SJSA1 (cell line): ENCODE measurements at regions not wholly inside any gene's neighbourhood (a gene's known extent, or its start where the extent isn't known, plus 50 kb on each side); places are given as distances from the start of the nearest gene placed in this dataset.

Experiments used
- DNase-seq, 2 experiments: peaks; one replicate each; pipeline ENCODE4 v3.0.0-alpha.2; 2015 to 2020; ENCODE audit warnings: low spot score in 2 of 2, low read depth in 1 of 2
- H3K27ac ChIP-seq: fragments of 250-450 bp; sonication (Bioruptor Pico); 2 replicates; pipeline ENCODE4 v1.5.1; 2020; ENCODE audit warnings: mild to moderate bottlenecking, moderate library complexity
- H3K27me3 ChIP-seq: fragments of 250-450 bp; sonication (Bioruptor Pico); replicated peaks from 2 replicates; pipeline ENCODE4 v1.5.1; 2020; ENCODE audit warnings: mild to moderate bottlenecking, moderate library complexity
- H3K36me3 ChIP-seq: fragments of 250-450 bp; sonication (Bioruptor Pico); 2 replicates; pipeline ENCODE4 v1.5.1; 2020; ENCODE audit warnings: mild to moderate bottlenecking
- H3K4me1 ChIP-seq: fragments of 250-450 bp; sonication (Bioruptor Pico); replicated peaks from 2 replicates; pipeline ENCODE4 v1.6.1; 2021; ENCODE audit warnings: mild to moderate bottlenecking
- H3K4me3 ChIP-seq: fragments of 250-450 bp; sonication (Bioruptor Pico); 2 replicates; pipeline ENCODE4 v1.5.1; 2020; ENCODE audit warnings: mild to moderate bottlenecking
- H3K9me3 ChIP-seq: fragments of 250-450 bp; sonication (Bioruptor Pico); replicated peaks from 2 replicates; pipeline ENCODE4 v1.5.1; 2020; ENCODE audit warnings: mild to moderate bottlenecking

- peak overlapping the region; percentile 46 for H3K4me3 ChIP-seq
- no peaks in the 10 kb centered on the region for H3K27me3 ChIP-seq
- peak in 1 of 2 experiments; percentile 1 for DNase-seq
- H3K36me3 ChIP-seq: no peaks in the 10 kb centered on the region
- H3K27ac ChIP-seq: peak overlapping the region; percentile 88
- peaks cover 25% of the 10 kb centered on the region for H3K4me1 ChIP-seq
- no peaks in the 10 kb centered on the region for H3K9me3 ChIP-seq
Measured at GRCh38 chr4:184268584-184269160, 51.0 kb upstream of the ENPP6 start.

DNA sequence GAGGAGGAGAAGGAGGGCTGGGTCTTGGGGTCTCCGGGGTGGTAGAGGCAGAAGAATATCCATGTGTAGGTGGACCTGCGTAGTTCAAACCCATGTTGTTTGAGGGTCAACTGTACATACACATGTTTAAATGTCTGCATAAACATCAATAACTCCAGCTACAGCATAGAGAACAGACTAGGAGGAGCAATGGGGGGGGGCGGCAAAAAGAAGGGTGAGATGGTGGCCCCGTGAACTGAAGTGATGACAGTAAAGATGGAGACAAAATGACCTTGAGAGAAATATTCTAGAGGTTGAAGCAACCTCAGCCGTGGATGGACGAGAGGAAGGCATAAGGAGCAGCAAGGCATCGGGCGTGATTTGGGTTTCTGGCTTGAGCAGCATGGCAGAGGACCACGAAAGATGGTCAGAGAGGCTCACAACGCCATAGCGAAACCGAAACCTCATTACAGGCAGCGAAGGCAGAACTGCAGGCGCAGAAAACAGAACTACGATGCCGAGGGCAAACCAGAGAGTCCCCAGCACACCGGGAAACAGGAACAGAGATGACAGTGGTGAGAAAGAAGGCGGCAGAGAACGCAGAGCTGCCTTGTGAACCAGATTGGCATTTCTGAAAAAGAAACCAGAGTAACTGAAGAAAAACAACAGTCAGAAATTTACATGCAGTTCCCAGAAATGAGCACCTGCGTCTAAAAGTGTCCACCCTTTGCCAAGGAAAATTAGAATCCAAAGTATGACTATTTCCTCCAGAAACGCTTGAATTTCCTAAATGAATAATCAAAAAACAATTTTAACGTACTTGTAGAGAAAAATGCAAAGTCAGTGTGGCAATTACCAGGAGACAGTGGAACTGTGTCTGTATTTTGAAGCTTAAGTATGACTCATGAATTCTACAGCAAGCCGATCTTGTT is 50.3 kb upstream of the ENPP6 start:
- H3K36me3 ChIP-seq: no peaks in the 10 kb centered on the region
- no peaks in the 10 kb centered on the region for H3K9me3 ChIP-seq
- H3K27me3 ChIP-seq: no peaks in the 10 kb centered on the region
- peak overlapping the region; percentile 88 for H3K27ac ChIP-seq
- peak overlapping the region; percentile 46 for H3K4me3 ChIP-seq
- peaks cover 25% of the 10 kb centered on the region for H3K4me1 ChIP-seq
- DNase-seq: peak; percentile 62 to 78
